22Rv1 (cell line): ENCODE measurements at regions not wholly inside any gene's neighbourhood (a gene's known extent, or its start where the extent isn't known, plus 50 kb on each side); places are given as distances from the start of the nearest gene placed in this dataset.

Experiments used
- ZFX ChIP-seq: fragments of 450-650 bp; IDR thresholded peaks from 2 replicates; pipeline ENCODE4 v1.6.1; 2017; ENCODE audit warnings: antibody characterized with exemption, borderline replicate concordance
- TF ChIP-seq, protein P1 (sequence below): fragments of 450-650 bp; IDR thresholded peaks from 2 replicates; pipeline ENCODE4 v1.5.1; 2017; ENCODE audit warnings: mild to moderate bottlenecking

DNA sequence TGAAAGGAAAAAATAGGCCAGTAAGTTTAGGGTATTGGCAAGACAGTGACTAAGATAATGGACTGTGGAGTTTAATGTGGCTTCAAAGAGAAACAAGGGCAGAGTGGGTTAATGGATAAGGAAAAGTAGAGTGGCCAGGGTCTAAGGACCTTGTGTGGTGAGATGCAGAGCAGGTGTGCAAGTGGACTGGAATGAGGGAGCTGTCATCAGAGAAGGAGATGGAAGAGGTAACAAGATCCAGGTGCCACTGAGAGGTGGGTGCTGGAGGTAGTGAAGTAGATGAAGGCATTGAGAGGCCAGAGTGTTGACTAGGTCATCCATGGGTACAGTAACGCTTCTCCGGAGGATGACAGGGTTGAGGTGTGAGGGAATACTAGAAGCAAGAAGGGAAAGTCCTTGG, 136.1 kb downstream of the QRSL1 start:
- TF ChIP-seq, protein P1, sequence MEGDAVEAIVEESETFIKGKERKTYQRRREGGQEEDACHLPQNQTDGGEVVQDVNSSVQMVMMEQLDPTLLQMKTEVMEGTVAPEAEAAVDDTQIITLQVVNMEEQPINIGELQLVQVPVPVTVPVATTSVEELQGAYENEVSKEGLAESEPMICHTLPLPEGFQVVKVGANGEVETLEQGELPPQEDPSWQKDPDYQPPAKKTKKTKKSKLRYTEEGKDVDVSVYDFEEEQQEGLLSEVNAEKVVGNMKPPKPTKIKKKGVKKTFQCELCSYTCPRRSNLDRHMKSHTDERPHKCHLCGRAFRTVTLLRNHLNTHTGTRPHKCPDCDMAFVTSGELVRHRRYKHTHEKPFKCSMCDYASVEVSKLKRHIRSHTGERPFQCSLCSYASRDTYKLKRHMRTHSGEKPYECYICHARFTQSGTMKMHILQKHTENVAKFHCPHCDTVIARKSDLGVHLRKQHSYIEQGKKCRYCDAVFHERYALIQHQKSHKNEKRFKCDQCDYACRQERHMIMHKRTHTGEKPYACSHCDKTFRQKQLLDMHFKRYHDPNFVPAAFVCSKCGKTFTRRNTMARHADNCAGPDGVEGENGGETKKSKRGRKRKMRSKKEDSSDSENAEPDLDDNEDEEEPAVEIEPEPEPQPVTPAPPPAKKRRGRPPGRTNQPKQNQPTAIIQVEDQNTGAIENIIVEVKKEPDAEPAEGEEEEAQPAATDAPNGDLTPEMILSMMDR: no peak
- TF ChIP-seq ZFX: no peak
